Right lobe of liver (tissue), 4 donors: ENCODE measurements at regions not wholly inside any gene's neighbourhood (a gene's known extent, or its start where the extent isn't known, plus 50 kb on each side); places are given as distances from the start of the nearest gene placed in this dataset.

Experiments
- CTCF ChIP-seq, 4 donors: fragments of 200-600 bp in 3 of 4; fragments of 450-650 bp in 1 of 4; IDR thresholded peaks; one replicate each; pipeline versions ENCODE4 v1.5.1 to v1.8.0; 2016 to 2022; ENCODE audit warnings: antibody characterized with exemption in 4 of 4, mild to moderate bottlenecking in 2 of 4
- POLR2A ChIP-seq: fragments of 450-650 bp; IDR thresholded peaks from one replicate; pipeline ENCODE4 v1.6.1; 2017; ENCODE audit warnings: antibody characterized with exemption, mild to moderate bottlenecking
- donor health status: DM: no; HTN: no; CAD: no.
- donor health status: DM: no; HTN: no; CAD: no.
- donor health status: DM: no; HTN: yes; CAD: no.

DNA sequence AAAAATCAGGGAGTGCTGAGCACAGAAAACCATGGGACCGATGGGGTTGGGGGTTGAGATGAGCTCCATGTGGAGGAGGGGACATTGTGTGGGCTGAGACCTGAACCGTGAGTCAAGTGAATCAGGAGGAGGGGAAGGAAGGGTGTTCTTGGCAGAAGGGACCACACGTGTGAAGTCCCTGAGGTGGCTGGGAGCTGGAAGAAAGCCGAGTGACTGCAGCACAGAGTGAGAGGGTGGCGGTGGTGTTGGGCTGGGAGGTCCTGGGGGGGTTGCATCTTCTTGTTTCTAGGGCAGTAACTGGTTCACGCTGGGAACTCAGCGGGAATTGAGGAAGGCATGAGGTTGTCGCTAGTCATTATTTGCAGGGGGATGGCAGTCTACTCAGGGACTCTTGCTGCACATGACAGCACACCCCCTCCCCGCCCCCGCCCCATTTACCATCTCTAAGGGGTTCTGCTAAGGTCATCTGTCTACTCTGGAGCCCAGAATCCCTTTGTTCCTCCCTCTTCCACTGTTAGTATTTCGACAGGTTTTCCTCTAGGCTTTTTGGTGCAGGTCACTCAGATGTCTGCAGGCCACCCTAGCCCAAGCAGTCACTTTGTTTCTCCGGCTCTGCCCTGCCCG is 254.3 kb downstream of the TLE3 start:
- no peak for TF ChIP-seq CTCF (IDR thresholded peaks at IDR 0.05)
- no peak for TF ChIP-seq POLR2A
